ENCODE measurements at regions not wholly inside any gene's neighbourhood (a gene's known extent, or its start where the extent isn't known, plus 50 kb on each side); places are given as distances from the start of the nearest gene placed in this dataset.
"Not testable (repeated sequence)": the region's sequence is repeated elsewhere in the genome, so short reads cannot be mapped to it uniquely, and the experiment has no call there.

- no peaks in the 10 kb centered on the region for H3K36me3 ChIP-seq
- no peaks in the 10 kb centered on the region for H3K4me1 ChIP-seq
- no peaks in the 10 kb centered on the region for H3K27me3 ChIP-seq
- ATAC-seq (no peak), DNase-seq (no peak)
- TF ChIP-seq CTCF (IDR thresholded peaks at IDR 0.05) (no peak), POLR2A (IDR thresholded peaks at IDR 0.05) (no peak)
- H3K4me3 ChIP-seq: no peak overlapping the region
- H3K9me3 ChIP-seq: peaks cover 0 to 3% (median 0%) of the 10 kb centered on the region in 4 donors
- no peak overlapping the region for H3K27ac ChIP-seq
- intact Hi-C loops (cut with DNase I): no loop called here
Observed at GRCh38 chr2:185668710-185669109, 69.9 kb upstream of the FSIP2 start.

- no peak overlapping the region for H3K27ac ChIP-seq
- H3K4me3 ChIP-seq: no peak overlapping the region
- WGBS (ENCODE audit: insufficient coverage, low coverage, low lambda C conversion rate, missing lambda C conversion rate): 29% methylated on average over 1 of the region's 1 CpG
- peaks cover 0 to 3% (median 0%) of the 10 kb centered on the region in 4 donors for H3K9me3 ChIP-seq
- no peaks in the 10 kb centered on the region for H3K36me3 ChIP-seq
- TF ChIP-seq POLR2A (IDR thresholded peaks at IDR 0.05) (no peak), CTCF (IDR thresholded peaks at IDR 0.05) (no peak)
- H3K27me3 ChIP-seq: no peaks in the 10 kb centered on the region
- ATAC-seq: no peak
- no peaks in the 10 kb centered on the region for H3K4me1 ChIP-seq
- DNase-seq: no peak
- intact Hi-C loops (cut with DNase I): no loop called here
Observed at GRCh38 chr2:185674232-185674631, 64.4 kb upstream of the FSIP2 start.

GRCh38 chr2:185676316-185676715 lies 62.3 kb upstream of the FSIP2 start:
- TF ChIP-seq CTCF (IDR thresholded peaks at IDR 0.05) (no peak), POLR2A (IDR thresholded peaks at IDR 0.05) (no peak)
- H3K4me1 ChIP-seq: no peaks in the 10 kb centered on the region
- H3K9me3 ChIP-seq: no peaks in the 10 kb centered on the region
- no peaks in the 10 kb centered on the region for H3K27me3 ChIP-seq
- 63% methylated on average over 2 of the region's 2 CpGs for WGBS (ENCODE audit: insufficient coverage, low coverage, low lambda C conversion rate, missing lambda C conversion rate)
- no peak overlapping the region for H3K4me3 ChIP-seq
- no peak for ATAC-seq
- no peak overlapping the region for H3K27ac ChIP-seq
- H3K36me3 ChIP-seq: no peaks in the 10 kb centered on the region
- no peak for DNase-seq
- intact Hi-C loops (cut with DNase I): no loop called here

- WGBS (ENCODE audit: insufficient coverage, low coverage, low lambda C conversion rate, missing lambda C conversion rate): 71% methylated on average over 3 of the region's 3 CpGs
- H3K27me3 ChIP-seq; intact Hi-C loops (cut with DNase I); H3K4me3 ChIP-seq; H3K4me1 ChIP-seq; H3K27ac ChIP-seq; H3K9me3 ChIP-seq; H3K36me3 ChIP-seq; ATAC-seq; DNase-seq: not testable (repeated sequence)
Observed at GRCh38 chr2:185687001-185687400, 51.6 kb upstream of the FSIP2 start.

GRCh38 chr2:185687967-185688366 lies 50.6 kb upstream of the FSIP2 start:
- Histone ChIP-seq H3K27me3 (no peaks in the 10 kb centered on the region), H3K36me3 (no peaks in the 10 kb centered on the region), H3K4me1 (no peaks in the 10 kb centered on the region), H3K9me3 (no peaks in the 10 kb centered on the region), H3K4me3 (no peak overlapping the region), H3K27ac (no peak overlapping the region)
- ATAC-seq (no peak), DNase-seq (no peak)
- intact Hi-C loops (cut with DNase I): no loop called here
- WGBS (ENCODE audit: insufficient coverage, low coverage, low lambda C conversion rate, missing lambda C conversion rate): 80% methylated on average over 7 of the region's 7 CpGs
- TF ChIP-seq POLR2A (IDR thresholded peaks at IDR 0.05) (no peak), CTCF (IDR thresholded peaks at IDR 0.05) (no peak)

Small RNA genes lying in the stretch of these regions (small RNA-seq; reads per million reads assigned to genes)
- 0 reads per million in 2 experiments for gene RF00096
